ENCODE measurements at regions not wholly inside any gene's neighbourhood (a gene's known extent, or its start where the extent isn't known, plus 50 kb on each side); places are given as distances from the start of the nearest gene placed in this dataset.

GRCh38 chr3:88852606-88853005 is 254.8 kb upstream of the EPHA3 start:
- Mint-ChIP-seq H3K9me3 (peaks cover 13% of the 10 kb centered on the region), H3K36me3 (no peaks in the 10 kb centered on the region), H3K4me3 (no peak overlapping the region), H3K27ac (no peak overlapping the region), H3K4me1 (no peaks in the 10 kb centered on the region), H3K27me3 (ENCODE audit: low read depth) (no peaks in the 10 kb centered on the region)
- POLR2A ChIA-PET, result no interaction called here
- no peak for TF ChIP-seq JAZF1 (CRISPR knock-in tag; IDR thresholded peaks at IDR 0.05)
- TF ChIP-seq, protein P1, sequence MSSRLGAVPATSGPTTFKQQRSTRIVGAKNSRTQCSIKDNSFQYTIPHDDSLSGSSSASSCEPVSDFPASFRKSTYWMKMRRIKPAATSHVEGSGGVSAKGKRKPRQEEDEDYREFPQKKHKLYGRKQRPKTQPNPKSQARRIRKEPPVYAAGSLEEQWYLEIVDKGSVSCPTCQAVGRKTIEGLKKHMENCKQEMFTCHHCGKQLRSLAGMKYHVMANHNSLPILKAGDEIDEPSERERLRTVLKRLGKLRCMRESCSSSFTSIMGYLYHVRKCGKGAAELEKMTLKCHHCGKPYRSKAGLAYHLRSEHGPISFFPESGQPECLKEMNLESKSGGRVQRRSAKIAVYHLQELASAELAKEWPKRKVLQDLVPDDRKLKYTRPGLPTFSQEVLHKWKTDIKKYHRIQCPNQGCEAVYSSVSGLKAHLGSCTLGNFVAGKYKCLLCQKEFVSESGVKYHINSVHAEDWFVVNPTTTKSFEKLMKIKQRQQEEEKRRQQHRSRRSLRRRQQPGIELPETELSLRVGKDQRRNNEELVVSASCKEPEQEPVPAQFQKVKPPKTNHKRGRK (CRISPR knock-in tag; IDR thresholded peaks at IDR 0.05; ENCODE audit: borderline replicate concordance), result no peak
- no peak for TF ChIP-seq AFF4 (CRISPR knock-in tag; IDR thresholded peaks at IDR 0.05; ENCODE audit: borderline replicate concordance)
- TF ChIP-seq OVOL2 (CRISPR knock-in tag; IDR thresholded peaks at IDR 0.05; ENCODE audit: borderline replicate concordance), result no peak
- no peak for TF ChIP-seq ZNF416 (CRISPR knock-in tag; IDR thresholded peaks at IDR 0.05)
- TF ChIP-seq, protein P2, sequence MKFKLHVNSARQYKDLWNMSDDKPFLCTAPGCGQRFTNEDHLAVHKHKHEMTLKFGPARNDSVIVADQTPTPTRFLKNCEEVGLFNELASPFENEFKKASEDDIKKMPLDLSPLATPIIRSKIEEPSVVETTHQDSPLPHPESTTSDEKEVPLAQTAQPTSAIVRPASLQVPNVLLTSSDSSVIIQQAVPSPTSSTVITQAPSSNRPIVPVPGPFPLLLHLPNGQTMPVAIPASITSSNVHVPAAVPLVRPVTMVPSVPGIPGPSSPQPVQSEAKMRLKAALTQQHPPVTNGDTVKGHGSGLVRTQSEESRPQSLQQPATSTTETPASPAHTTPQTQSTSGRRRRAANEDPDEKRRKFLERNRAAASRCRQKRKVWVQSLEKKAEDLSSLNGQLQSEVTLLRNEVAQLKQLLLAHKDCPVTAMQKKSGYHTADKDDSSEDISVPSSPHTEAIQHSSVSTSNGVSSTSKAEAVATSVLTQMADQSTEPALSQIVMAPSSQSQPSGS (CRISPR knock-in tag; IDR thresholded peaks at IDR 0.05; ENCODE audit: borderline replicate concordance, low read depth), result no peak
- TF ChIP-seq GTF2I (CRISPR knock-in tag; conservative IDR thresholded peaks at IDR 0.05), result no peak
- TF ChIP-seq E2F4 (CRISPR knock-in tag; IDR thresholded peaks at IDR 0.05; ENCODE audit: borderline replicate concordance, low read depth), result no peak
- no peak for TF ChIP-seq ZNF121 (CRISPR knock-in tag; IDR thresholded peaks at IDR 0.05)
- no peak for TF ChIP-seq NR2C2 (CRISPR knock-in tag; IDR thresholded peaks at IDR 0.05)
- no peak for TF ChIP-seq CBFB (CRISPR knock-in tag; IDR thresholded peaks at IDR 0.05; ENCODE audit: low read depth)
- TF ChIP-seq ATF6 (CRISPR knock-in tag; IDR thresholded peaks at IDR 0.05), result no peak
- TF ChIP-seq MYBL2 (CRISPR knock-in tag; IDR thresholded peaks at IDR 0.05), result no peak
- no peak for TF ChIP-seq ZNF219 (CRISPR knock-in tag; IDR thresholded peaks at IDR 0.05; ENCODE audit: borderline replicate concordance)
- no peak for TF ChIP-seq ATF1 (CRISPR knock-in tag; IDR thresholded peaks at IDR 0.05)
- no peak for TF ChIP-seq PRRX2 (CRISPR knock-in tag; IDR thresholded peaks at IDR 0.05)
- TF ChIP-seq ZNF138 (CRISPR knock-in tag; conservative IDR thresholded peaks at IDR 0.05), result no peak
- no peak for TF ChIP-seq SOX15 (CRISPR knock-in tag; IDR thresholded peaks at IDR 0.05)
- TF ChIP-seq SP1 (CRISPR knock-in tag; conservative IDR thresholded peaks at IDR 0.05), result no peak
- DNase-seq (ENCODE audit: low spot score), result no peak
- no peak for ATAC-seq
- CTCF ChIA-PET, result no interaction called here

Measured in WTC11 (cell line).